ENCODE measurements at regions not wholly inside any gene's neighbourhood (a gene's known extent, or its start where the extent isn't known, plus 50 kb on each side); places are given as distances from the start of the nearest gene placed in this dataset.
"Not testable (repeated sequence)": the region's sequence is repeated elsewhere in the genome, so short reads cannot be mapped to it uniquely, and the experiment has no call there.

DNA sequence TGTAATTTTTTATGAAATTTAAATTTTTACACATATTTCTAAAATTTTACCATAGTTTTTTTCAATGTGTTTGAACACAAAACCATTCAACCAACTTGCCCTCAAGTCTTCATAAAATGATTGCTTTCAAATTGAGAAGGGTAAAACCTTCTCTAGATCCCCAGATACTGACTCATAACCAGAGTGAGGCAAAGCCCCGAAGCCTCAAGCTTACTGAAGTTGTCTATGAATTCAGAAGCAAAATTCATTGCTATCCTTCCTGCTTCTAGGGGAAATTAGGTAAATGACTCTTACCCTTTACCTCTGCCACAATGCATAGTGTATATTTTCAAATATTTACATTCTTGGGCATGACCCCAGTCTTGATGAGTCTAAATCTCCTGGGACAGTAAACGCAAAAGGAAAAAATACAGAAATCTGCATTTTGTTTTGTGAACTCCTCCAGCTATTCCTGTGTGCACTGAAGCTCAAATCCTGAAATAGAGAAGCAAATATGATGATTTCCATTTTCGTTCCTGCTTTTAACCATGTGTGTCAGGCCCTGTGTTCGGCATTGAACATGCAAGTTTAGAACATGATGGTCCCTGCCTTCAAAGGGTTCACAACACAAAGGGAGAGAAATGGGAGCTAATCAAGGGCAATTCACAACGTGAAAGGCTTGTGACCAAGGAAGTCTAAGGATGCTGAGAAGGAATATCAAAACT is 246.3 kb downstream of the SUCLG1 start:
- no peak for DNase-seq

DNA sequence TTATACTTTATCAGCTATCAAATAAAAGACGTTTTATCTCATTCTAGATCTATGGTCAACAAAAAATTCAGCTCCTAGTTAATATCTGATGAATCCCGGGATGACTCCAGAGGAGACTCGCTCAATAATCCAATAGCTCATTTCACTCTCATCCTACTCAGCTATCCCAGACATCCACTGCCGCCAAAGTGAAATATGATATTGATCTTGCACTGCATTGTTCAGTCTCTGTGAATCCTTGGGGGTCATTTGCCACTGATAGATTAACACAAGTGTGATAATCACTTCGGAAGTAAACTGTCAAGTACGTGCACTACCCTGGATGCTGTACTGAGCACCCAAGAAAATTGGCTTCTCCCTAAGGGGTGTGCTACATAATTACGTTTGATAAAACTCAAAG is 249.1 kb downstream of the SUCLG1 start:
- DNase-seq, result no peak

DNA sequence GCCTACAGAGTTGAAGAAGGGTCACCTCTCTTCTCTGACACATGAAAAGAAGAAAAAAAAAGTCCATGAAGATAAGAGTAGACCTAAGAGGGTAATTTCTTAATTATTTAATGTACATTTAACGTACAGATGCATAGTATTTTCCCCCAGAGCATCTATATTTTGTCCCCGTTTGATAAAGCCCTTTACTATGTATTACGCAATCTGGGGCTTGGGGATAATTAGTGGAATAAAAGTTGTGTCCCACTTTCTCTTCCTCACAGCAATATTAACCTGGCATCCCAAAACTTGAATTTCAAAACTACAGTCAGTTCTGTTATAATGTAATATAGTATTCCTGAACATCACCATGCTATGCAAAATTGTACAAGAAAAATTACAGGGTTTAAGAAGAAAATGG is 254.1 kb downstream of the SUCLG1 start:
- DNase-seq, result no peak

DNA sequence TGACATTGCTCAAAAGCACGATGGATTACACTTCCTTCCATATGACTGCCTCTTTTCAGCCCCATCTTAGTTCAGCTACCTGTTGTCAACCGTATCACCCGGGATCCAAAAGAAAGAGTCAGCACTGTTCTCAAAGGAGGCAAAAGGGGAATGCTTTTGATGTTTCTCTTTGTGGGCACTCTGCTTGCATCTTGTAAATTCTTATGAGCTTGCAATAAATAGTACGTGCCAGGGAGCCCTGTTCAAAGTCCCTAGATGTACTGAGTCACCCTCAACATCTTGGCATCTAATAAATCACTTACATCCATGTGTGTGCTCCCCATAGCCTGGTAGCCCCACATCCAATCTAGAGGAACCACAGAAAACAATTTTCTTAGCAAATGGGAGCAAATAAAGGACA is 256.9 kb downstream of the SUCLG1 start:
- DNase-seq, result no peak

DNA sequence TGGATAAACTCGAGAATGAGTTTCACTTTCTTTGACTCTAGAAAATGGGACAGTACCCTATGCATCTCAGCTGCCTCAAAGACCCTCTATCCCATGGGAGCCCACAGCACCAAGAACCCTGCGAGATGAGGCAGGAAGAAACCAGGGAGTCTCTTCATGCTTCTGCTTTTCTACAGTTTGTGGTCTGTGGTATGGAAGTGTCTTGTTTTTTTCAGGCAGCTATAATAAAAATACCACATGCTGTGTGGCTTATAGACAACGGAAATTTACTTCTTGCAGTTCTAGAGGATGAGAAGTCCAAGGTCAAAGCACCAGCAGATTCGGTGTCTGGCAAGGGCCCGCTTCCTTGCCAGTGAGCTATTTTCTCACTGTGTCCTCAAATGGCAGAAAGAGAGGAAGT is 257.9 kb downstream of the SUCLG1 start:
- DNase-seq, result no peak

DNA sequence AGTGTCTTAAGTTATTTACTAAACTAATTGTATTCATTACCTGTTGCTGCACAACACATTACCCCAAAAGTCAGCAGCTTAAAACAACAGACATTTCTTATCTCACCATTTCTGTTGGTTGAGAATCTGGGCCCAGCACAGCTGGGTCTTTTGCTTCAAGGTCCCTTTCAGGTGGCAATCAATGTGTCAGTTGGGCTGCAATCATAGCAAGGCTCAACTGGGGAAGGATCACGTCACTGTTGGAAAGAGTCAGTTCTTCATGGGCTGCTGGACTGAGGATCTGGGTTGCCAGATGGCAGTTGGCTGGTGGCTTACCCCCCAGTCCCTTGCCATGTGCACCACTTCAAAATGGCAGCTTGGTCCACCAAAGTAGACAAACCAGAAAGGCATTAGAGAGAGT is 261.2 kb downstream of the SUCLG1 start:
- DNase-seq, result no peak

DNA sequence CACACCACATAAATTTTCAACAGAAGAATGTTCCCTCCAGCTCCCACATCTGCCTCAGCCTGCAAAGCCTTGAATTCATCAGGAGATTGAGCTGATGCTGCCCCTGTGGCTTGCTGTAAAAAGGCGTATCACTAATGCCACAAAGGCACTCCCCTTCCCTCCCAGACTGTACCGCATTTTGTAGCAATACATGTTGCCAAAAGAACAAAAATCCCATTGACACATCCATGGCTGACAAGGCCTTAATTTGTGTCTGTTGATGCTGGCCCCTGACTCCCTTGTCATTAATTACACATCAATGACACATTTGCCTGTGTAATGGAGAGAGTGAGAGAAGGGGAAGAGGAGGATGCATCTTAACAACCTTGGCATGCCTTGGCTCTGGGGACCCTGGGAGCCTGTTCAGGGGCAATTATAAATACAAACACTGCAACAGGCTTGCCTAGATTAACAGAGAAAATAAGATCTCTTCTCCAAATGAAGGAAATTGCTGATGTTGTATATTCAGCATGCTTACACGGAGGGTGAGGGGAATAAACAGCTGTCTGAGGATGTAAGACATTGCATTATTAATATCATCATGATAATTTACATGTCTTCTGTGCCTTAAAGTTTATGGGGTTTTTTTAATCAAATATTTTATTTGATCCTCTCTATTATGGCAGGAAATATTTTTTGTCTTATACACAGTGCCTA is 264.0 kb downstream of the SUCLG1 start:
- no peak for DNase-seq

DNA sequence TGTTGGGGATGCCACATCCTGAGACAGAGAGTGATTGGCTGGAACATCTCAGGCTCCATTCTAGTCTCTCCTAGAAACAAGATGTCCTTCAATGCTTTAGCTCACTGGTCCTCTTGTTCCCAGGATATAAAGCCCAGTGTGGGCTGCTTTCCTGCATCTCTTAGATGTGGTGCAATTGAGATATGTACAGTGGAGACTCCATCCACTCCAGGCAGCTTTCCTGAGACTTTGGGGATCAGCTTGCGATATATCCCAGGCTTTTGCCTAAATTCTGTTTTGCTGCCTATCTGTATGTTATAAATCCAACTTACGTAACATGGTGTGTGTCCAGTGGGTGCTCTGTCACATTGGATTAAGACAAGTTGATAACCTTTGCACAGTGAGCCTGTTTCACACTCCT is 264.9 kb downstream of the SUCLG1 start:
- no peak for DNase-seq

DNA sequence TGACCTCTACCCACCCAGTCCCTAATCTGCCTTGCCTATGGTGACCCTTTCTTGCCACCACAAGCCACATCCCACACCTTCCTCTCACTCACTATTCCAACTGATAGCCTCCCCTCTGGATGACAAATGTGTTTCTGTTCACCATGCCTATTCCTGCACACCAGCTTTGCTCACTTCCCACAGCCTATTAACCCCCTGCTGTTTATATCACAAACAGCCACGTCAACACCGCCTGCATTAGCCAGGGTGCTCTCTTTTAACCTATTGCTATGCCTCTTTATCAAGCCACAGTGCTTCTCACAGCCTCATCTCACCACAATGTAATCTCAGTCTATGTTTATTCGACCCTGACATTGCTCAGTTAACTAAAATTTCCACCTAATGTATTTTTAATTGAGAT is 271.8 kb downstream of the SUCLG1 start:
- no peak for DNase-seq

DNA sequence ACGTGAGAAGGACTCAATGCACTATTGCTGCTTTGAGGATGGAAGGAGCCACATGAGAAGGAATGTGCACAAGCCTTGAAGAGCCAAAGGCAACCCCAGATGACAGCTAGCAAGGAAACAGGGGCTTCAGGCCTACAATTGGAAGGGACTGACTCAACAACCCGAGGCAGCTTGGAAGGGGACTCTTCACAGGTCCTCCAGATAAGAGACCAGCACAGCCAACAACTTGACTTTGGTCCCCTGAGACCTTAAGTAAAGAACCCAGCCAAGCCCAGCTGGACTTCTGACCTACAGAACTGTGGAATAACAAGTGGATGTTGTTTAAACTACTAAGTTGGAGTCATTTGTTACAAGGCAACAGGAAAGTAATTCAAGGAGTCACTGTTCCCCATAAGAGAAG is 277.2 kb downstream of the SUCLG1 start:
- DNase-seq, result no peak

DNA sequence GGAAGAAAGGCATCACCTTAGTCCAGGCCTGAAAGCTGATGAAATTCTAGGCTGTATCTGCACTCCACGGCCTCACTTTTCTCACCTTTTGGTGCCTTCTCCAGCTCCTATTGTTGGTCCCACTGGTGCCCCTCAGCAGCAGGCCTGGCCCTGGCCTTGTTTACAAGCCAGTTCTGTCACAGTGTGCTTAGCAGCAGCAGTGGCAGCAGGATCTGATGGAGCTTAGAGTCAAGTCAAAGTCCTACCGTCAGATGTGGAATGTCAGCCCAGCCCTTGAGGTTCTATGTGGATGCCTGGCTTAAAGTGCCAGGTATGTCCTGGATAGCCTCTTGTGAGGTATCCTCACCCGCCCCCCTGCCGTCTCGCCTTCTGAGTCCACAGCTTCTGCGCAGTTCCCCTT is 281.3 kb downstream of the SUCLG1 start:
- no peak for DNase-seq

DNA sequence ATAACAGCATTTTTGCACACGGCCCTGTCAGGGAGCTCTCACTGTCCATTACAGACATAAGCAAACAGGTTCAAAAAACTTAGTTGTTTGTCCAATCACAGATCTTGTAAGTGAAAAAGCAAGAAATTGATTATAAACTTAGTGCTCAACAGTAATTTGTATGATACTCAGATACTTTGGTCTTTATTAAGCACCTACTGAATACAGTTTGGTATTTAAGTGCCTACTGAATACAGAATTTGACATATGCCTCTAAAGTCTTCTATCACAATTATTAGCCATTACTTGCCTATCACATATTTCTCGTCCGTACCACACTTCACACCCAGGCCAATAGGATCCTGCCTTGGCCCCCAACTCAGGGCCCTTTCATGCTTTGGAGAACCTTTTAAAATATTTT is 283.1 kb downstream of the SUCLG1 start:
- DNase-seq, result no peak

DNA sequence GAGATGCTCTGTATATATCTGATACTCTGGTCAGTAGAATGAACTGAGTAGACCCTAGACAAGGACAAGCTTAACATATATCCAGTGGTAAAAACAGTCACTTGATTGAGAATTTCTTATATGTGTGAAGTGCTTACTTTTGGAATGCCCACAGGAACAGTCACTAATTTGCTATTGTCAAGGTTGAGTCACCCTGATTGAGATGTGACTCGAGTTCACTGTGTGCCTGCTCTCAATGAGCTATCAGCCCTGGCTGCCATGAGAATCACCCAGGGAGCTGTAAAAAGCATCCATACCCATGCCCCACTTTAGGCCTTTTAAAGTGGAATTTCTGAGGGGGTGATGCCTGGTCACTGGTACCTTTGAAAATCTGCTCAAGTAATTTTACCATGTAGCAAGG is 283.7 kb downstream of the SUCLG1 start:
- DNase-seq, result no peak

DNA sequence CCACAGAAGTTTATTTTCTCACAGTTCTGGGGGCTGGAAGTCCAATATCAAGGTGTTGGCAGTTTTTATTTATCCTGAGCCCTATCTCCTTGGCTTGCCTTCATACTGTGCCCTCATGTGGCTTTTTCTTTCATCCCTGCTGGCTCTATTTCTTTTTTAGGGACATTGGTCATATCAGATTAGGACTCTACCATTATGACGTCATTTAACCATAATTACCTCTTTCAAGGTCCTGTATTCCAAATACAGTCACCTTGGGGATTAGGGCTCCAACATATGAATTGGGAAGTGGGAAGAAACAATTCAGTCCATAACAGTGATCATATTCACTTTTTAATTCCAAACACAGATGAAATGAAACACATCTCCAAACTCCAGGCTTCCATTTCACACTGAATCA is 286.0 kb downstream of the SUCLG1 start:
- no peak for DNase-seq

DNA sequence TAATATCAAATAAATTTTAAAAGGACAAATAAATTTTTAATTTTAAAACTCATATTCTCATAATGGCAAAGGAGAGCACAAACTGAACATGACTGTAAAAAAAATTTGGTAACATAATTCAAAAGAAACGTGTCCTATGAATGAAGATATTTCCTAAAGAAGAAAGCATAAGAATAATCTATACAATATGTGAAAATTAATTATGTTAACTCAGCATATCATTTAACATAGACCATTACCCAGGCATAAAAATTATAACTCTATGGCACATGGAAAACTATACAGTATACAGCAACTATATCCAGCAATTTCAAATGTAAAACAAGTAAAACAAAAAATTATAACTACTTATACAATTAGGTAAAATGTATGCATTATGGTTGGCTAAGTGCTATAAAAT is 288.1 kb downstream of the SUCLG1 start:
- DNase-seq, result no peak

DNA sequence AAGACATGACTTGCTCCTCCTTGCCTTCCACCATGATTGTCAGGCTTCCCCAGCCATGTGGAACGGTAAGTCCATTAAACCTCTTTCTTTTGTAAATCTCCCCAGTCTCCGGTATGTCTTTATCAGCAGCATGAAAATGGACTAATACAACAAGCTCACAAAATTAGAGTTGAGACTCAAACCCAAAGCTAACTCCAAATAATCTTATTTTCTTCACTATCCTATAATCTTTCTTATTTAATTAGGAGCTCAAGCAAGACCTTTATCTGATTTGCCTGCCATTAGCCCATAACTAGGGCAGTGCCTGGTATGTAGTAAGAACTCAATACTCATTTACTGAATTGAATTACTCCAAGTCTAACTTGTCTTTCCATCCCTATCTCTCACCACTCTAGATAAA is 289.2 kb downstream of the SUCLG1 start:
- no peak for DNase-seq

DNA sequence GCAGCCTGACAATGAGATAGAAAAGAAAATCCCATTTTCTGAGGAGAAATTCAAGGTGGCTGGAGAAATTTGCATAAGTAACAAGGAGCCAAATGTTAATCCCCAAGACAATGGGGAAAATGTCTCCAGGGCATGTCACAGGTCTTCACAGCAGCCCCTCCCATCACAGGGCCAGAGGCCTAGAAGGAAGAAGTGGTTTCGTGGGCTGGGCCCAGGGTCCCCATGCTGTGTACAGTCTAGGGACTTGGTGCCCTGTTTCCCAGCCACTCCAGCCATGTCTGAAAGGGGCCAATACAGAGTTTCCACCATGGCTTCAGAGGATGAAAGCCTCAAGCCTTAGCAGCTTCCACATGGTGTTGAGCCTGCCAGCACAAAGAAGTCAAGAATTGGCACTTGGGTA is 290.5 kb downstream of the SUCLG1 start:
- DNase-seq, result not testable (repeated sequence)

DNA sequence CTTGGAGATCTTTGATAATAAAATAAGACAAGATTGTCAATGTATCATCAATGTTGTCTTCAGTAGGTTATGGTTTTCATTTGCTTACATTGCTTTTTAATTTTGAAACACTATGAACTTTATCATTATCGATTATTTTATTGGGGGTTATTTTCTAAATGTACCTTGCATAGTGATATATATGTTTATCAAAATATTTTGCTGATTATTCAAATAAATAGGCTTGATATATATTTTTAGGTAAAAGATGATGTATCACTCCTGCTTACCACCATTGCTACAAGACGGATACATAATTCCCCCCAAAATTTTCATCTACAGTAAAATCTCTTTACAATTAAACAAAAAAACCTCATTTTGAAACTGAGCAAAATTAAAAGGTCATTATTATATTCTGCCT is 293.8 kb downstream of the SUCLG1 start:
- DNase-seq, result no peak

DNA sequence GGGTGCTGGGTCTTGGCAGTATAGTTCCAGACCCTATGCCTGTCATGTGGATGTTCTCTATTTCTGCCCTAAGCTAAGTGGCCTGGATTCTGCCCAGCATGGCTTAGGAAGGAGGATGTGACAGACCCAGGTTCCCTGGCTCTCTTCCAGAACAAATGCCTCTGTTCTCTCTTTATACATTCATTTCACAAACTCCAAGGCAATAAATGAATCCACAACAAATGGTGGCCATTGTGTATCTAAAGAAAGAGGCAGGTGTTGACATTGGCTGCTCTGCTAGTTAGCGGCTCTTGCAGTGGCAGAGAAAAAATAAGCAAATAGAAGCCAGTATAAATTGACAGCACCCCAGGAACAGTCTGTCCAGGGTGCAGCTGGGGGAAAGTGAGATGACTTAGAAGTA is 298.6 kb downstream of the SUCLG1 start:
- no peak for DNase-seq

DNA sequence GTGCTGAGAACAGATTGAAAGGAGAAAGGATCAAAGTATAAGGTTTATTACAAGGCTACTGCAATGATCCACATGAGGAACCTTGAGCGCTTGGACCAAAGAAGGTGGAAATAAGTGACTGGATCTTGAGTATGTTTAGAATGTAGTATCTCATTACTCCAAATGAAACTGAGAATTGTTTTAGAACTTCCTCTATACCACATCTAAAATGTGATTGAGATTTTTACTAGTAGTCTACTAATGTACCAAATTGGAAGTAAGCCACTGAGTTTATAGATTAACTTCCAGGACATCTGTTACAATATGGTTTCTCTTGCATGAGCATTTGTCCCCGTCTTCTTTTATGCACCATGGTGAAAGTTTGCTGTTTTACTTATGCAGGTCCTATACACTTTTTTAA is 300.5 kb downstream of the SUCLG1 start:
- no peak for DNase-seq

DNA sequence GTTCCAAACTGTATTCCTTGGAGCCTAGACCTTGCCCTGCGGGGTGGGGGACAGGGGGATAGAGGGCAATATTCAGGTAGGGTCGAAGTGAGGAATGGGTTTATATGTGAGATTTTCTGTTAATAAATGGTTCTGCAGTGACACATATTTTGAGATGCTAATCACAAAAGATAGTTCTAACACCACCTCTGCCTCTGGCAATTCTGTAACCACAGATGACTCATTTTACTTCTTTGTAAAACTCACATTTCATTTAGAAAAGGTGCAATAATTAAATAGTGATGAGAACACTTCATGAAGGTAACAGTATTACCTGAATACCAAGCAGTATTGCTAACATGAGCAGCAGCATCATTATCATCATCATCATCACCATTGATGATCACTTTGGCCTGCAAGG is 306.6 kb downstream of the SUCLG1 start:
- DNase-seq, result no peak

DNA sequence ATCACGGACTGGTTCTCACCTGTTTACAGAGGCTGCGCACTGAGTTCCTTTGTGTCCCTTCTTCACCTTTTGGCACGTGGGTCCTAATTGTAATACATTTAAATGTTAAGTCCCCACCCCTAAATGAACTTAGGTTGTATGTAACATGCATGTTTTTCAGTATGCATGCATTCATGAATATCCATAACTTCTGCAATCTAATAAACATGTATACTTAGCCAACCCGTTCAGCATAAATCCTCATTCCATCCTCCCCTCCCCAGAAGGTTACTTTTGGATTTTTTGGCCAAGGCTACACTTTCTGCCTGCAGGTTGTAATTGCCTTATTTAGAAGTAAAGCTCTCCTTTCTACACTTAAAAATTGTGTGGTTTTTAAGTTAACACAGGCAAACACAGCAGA is 314.7 kb downstream of the SUCLG1 start:
- DNase-seq, result no peak

DNA sequence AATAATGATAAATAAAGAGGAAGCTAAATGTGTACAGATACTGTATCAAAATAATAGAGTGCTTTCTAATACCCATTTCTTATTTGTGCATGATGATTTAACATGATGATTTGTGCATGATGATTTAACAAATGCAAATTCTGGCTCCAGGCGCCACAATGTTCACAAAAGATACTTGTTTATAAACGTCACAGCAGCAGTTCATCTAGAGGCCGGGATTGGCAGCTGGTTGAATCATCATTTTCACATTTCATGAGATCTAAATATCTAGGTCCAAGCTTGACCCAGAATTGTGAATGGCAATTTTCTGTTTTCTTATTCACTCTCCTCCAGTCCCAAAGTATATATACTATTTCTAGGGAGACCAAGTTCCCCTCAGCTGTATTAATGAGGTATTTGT is 322.0 kb downstream of the SUCLG1 start:
- DNase-seq, result no peak

DNA sequence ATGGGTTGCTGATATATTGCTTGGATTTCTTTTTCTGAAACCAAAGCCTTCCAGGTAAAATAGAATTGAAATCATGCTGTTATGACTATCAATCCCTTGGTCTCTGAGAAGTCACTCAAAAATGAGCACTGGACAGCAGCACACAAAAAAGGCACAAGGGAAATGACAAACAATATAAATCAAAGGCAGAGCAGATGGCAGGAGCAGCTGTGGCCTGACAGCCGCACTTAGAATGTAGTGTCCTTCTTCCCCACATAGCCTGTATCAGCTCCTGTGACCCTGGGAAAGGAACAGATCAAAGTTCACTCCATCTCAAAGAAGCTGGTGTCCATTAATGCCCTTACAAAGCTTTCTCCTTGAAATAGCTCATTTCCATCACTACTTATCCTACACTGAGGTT is 326.7 kb downstream of the SUCLG1 start:
- no peak for DNase-seq

DNA sequence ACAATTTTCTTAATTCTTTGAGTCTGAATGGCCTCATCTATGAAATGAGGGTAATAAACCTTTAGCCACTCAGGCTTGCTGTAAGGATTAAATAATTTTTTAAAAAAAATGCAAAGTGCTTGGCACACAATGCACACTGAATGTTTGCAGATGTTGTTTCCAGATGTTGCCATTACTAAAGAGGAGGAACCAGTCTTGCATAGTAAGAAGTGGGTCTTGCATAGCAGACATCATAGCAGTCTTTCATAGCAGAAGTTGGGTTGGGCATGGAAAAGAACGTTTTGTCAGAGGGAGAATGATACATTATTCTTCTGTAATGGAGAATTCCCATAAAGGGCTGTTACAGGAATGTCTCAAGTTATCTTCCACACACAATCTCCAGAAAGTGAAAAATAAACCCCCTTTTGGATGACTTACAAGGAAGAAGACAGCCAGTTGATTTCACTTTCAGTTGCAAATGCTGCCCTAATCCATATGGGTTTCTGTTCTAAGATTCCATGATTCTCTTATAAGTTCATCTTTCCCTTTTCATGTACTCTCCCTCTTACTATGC is 327.7 kb downstream of the SUCLG1 start:
- DNase-seq, result no peak

All from stimulated activated CD4-positive, alpha-beta T cell treated with anti-CD3 and anti-CD28 coated beads, Interleukin-2, amount 100 ng/mL, for 48 hours (primary cell).